ENCODE measurements at regions not wholly inside any gene's neighbourhood (a gene's known extent, or its start where the extent isn't known, plus 50 kb on each side); places are given as distances from the start of the nearest gene placed in this dataset.

DNA sequence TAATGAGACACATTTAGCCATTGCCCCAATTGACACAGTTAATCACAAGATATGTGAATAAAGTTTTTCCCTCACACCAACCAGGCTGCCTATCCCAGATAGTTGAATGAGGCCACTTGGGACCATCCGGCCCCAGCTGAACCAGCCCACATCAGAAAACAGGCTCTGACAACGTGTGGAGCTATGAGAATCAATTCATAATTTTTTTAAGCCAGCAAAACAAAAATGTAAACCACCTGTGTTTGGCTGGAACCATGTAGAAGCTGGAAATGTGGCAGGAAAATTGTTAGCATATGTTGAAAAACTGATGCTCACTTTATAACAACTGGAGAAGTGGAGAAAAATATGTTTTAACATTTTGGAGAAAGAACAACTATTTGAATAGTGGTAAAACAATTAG, 1161.3 kb downstream of the SLITRK1 start:
- BruUV-seq (replicated peaks), result no TSS peak
- H2AFZ ChIP-seq (ENCODE audit: low read length), result no peak overlapping the region
- no peaks in the 10 kb centered on the region for H3K9me2 ChIP-seq (replicated peaks; ENCODE audit: low read length)
- no peaks in the 10 kb centered on the region for H3F3A ChIP-seq (ENCODE audit: low read length, unreplicated experiment)
- H3K79me2 ChIP-seq (ENCODE audit: low read length), result no peaks in the 10 kb centered on the region
- intact Hi-C loops (cut with micrococcal nuclease), result no loop called here
- no peaks in the 10 kb centered on the region for H3K27me3 ChIP-seq (ENCODE audit: low read length)
- DNase-seq (no peak), ATAC-seq (no peak)
- no peak overlapping the region for H3K27ac ChIP-seq (ENCODE audit: low read length)
- H3K4me1 ChIP-seq (ENCODE audit: insufficient read depth, low read length), result peaks cover 7% of the 10 kb centered on the region; the same call in 1 of the 2 replicates
- H4K20me1 ChIP-seq (ENCODE audit: low read length), result no peaks in the 10 kb centered on the region
- H3K36me3 ChIP-seq (ENCODE audit: low read depth, low read length), result no peaks in the 10 kb centered on the region
- ChIA-PET CTCF (no interaction called here), POLR2A (ENCODE audit: unreplicated experiment) (no interaction called here)
- no peak overlapping the region for H3K9ac ChIP-seq (ENCODE audit: low read length)
- no peaks in the 10 kb centered on the region for H3K9me3 ChIP-seq (ENCODE audit: low read length)
- no peak for TF ChIP-seq EZH2 (IDR thresholded peaks at IDR 0.05; ENCODE audit: low read length, unreplicated experiment)
- TF ChIP-seq, protein P1, sequence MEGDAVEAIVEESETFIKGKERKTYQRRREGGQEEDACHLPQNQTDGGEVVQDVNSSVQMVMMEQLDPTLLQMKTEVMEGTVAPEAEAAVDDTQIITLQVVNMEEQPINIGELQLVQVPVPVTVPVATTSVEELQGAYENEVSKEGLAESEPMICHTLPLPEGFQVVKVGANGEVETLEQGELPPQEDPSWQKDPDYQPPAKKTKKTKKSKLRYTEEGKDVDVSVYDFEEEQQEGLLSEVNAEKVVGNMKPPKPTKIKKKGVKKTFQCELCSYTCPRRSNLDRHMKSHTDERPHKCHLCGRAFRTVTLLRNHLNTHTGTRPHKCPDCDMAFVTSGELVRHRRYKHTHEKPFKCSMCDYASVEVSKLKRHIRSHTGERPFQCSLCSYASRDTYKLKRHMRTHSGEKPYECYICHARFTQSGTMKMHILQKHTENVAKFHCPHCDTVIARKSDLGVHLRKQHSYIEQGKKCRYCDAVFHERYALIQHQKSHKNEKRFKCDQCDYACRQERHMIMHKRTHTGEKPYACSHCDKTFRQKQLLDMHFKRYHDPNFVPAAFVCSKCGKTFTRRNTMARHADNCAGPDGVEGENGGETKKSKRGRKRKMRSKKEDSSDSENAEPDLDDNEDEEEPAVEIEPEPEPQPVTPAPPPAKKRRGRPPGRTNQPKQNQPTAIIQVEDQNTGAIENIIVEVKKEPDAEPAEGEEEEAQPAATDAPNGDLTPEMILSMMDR (conservative IDR thresholded peaks at IDR 0.05; ENCODE audit: low read depth, low read length), result no peak
- TF ChIP-seq EZH2phosphoT487 (IDR thresholded peaks at IDR 0.05; ENCODE audit: borderline replicate concordance, low read length), result no peak
- H3K4me2 ChIP-seq (ENCODE audit: low read length), result no peak overlapping the region
- H3K4me3 ChIP-seq (ENCODE audit: low read length), result no peak overlapping the region

DNA sequence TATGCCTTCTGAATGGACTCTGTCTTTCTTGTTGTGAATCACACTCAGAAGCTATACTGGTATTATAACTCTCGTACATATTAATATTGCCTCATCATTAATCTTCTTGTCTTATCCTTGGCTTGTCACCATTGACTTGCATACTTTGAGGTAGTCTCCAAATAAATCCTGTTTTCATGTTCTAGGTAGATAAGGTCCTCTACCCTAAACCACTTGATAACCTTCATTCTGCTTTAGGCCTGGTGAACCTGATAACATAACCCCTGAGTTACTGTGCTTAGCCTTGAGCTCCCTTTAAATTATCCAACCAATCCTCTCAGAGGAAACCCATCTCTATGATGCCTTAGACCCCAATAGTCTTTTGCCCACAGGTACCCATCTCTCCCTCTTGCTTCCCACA, 1162.3 kb downstream of the SLITRK1 start:
- Histone ChIP-seq H4K20me1 (ENCODE audit: low read length) (no peaks in the 10 kb centered on the region), H2AFZ (ENCODE audit: low read length) (no peak overlapping the region), H3F3A (ENCODE audit: low read length, unreplicated experiment) (no peaks in the 10 kb centered on the region), H3K4me1 (ENCODE audit: insufficient read depth, low read length) (peaks cover 7% of the 10 kb centered on the region; the same call in 1 of the 2 replicates), H3K36me3 (ENCODE audit: low read depth, low read length) (no peaks in the 10 kb centered on the region), H3K4me2 (ENCODE audit: low read length) (no peak overlapping the region), H3K9me2 (replicated peaks; ENCODE audit: low read length) (no peaks in the 10 kb centered on the region), H3K79me2 (ENCODE audit: low read length) (no peaks in the 10 kb centered on the region), H3K27me3 (ENCODE audit: low read length) (no peaks in the 10 kb centered on the region), H3K27ac (ENCODE audit: low read length) (no peak overlapping the region), H3K9me3 (ENCODE audit: low read length) (no peaks in the 10 kb centered on the region), H3K4me3 (ENCODE audit: low read length) (no peak overlapping the region), H3K9ac (ENCODE audit: low read length) (no peak overlapping the region)
- ChIA-PET CTCF (no interaction called here), POLR2A (ENCODE audit: unreplicated experiment) (no interaction called here)
- ATAC-seq (no peak), DNase-seq (no peak)
- BruUV-seq (replicated peaks), result no TSS peak
- intact Hi-C loops (cut with micrococcal nuclease), result no loop called here
- TF ChIP-seq EZH2 (IDR thresholded peaks at IDR 0.05; ENCODE audit: low read length, unreplicated experiment) (no peak), EZH2phosphoT487 (IDR thresholded peaks at IDR 0.05; ENCODE audit: borderline replicate concordance, low read length) (no peak)
- TF ChIP-seq, protein P1 (conservative IDR thresholded peaks at IDR 0.05; ENCODE audit: low read depth, low read length), result no peak

DNA sequence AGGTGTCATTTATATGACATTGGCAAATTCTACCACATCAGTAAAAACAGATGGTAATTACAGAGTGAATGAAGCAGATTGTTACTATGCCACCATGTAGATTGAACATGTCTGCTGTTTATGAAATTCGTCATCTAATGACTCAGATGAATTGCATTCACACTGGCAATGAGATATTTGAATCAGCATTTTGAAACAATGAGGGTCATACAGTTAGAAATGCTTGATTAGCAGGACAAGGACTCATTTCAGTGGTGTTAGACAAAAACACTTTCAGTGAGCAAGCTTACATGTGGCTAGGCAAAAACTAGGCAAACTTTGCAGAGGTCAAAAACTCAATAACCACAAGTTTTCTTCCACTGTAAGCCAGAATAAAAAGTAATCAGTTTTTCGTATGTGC, 1165.0 kb downstream of the SLITRK1 start:
- Histone ChIP-seq H4K20me1 (ENCODE audit: low read length) (no peaks in the 10 kb centered on the region), H3K4me1 (ENCODE audit: insufficient read depth, low read length) (peaks cover 7% of the 10 kb centered on the region; the same call in 1 of the 2 replicates), H3K27me3 (ENCODE audit: low read length) (no peaks in the 10 kb centered on the region), H3K9me2 (replicated peaks; ENCODE audit: low read length) (no peaks in the 10 kb centered on the region), H3K9ac (ENCODE audit: low read length) (no peak overlapping the region), H3F3A (ENCODE audit: low read length, unreplicated experiment) (no peaks in the 10 kb centered on the region), H3K36me3 (ENCODE audit: low read depth, low read length) (no peaks in the 10 kb centered on the region), H3K9me3 (ENCODE audit: low read length) (no peaks in the 10 kb centered on the region), H3K79me2 (ENCODE audit: low read length) (no peaks in the 10 kb centered on the region), H3K4me2 (ENCODE audit: low read length) (0 out of 2 replicates have a peak overlapping the region, but pooled peaks have one; percentile 25), H3K27ac (ENCODE audit: low read length) (no peak overlapping the region), H2AFZ (ENCODE audit: low read length) (0 out of 2 replicates have a peak overlapping the region, but pooled peaks have one; percentile 14), H3K4me3 (ENCODE audit: low read length) (no peak overlapping the region)
- intact Hi-C loops (cut with micrococcal nuclease), result no loop called here
- CTCF ChIA-PET, result no interaction called here
- POLR2A ChIA-PET (ENCODE audit: unreplicated experiment), result interaction anchor here (0.5 kb wide), 1 partner anchor 42 kb away, joined by 5 read pairs; no protein-coding TSS in a partner anchor
- TF ChIP-seq EZH2 (IDR thresholded peaks at IDR 0.05; ENCODE audit: low read length, unreplicated experiment), result no peak
- TF ChIP-seq EZH2phosphoT487 (IDR thresholded peaks at IDR 0.05; ENCODE audit: borderline replicate concordance, low read length), result no peak
- TF ChIP-seq, protein P1 (conservative IDR thresholded peaks at IDR 0.05; ENCODE audit: low read depth, low read length), result no peak
- ATAC-seq, result peak; percentile 73
- peak; percentile 56 for DNase-seq
- BruUV-seq (replicated peaks), result no TSS peak
